Peyer's patch (tissue), 4 donors: ENCODE measurements at regions not wholly inside any gene's neighbourhood (a gene's known extent, or its start where the extent isn't known, plus 50 kb on each side); places are given as distances from the start of the nearest gene placed in this dataset.

ENCODE experiments used
- CTCF ChIP-seq, 6 experiments: fragments of 450-650 bp in 4 of 6; fragments of 200-600 bp in 2 of 6; sonication (generic) in 1 of 6; IDR thresholded peaks; one replicate each; pipeline ENCODE4 v1.5.1; 2017 to 2019; ENCODE audit warnings: antibody characterized with exemption in 6 of 6, mild to moderate bottlenecking in 3 of 6, moderate library complexity in 1 of 6
- POLR2A ChIP-seq, 2 donors: fragments of 450-650 bp; IDR thresholded peaks; one replicate each; pipeline ENCODE4 v1.5.1; 2017; ENCODE audit warnings: antibody characterized with exemption in 2 of 2, mild to moderate bottlenecking in 2 of 2, moderate library complexity in 2 of 2

GRCh38 chr22:48510599-48510998, 1317.1 kb downstream of the BRD1 start:
- no peak for TF ChIP-seq CTCF (IDR thresholded peaks at IDR 0.05)
- no peak for TF ChIP-seq POLR2A (IDR thresholded peaks at IDR 0.05)
